GM20000 (cell line): ENCODE measurements at regions not wholly inside any gene's neighbourhood (a gene's known extent, or its start where the extent isn't known, plus 50 kb on each side); places are given as distances from the start of the nearest gene placed in this dataset.

Experiments used
- DNase-seq: peaks from one replicate; pipeline ENCODE4 v3.0.0; 2012; ENCODE audit warnings: low spot score
- CTCF ChIP-seq: IDR thresholded peaks from 2 replicates; pipeline ENCODE4 v1.5.1; 2012; ENCODE audit warnings: mild to moderate bottlenecking, control low read depth; ENCODE audit errors: extremely low read depth, missing control alignments

- no peak for TF ChIP-seq CTCF
- no peak for DNase-seq
These were observed 423.7 kb upstream of the MMADHC start for GRCh38 chr2:150011161-150011730.

- DNase-seq: no peak
- TF ChIP-seq CTCF: no peak
These were observed 421.3 kb upstream of the MMADHC start for GRCh38 chr2:150008901-150009300.

GRCh38 chr2:150007815-150008430 lies 420.3 kb upstream of the MMADHC start:
- no peak for TF ChIP-seq CTCF
- DNase-seq: no peak

- TF ChIP-seq CTCF: no peak
- no peak for DNase-seq
These were observed 419.0 kb upstream of the MMADHC start for GRCh38 chr2:150006591-150006990.

- DNase-seq: no peak
- TF ChIP-seq CTCF: no peak
These were observed 416.0 kb upstream of the MMADHC start for GRCh38 chr2:150003544-150003943.

- no peak for DNase-seq
- TF ChIP-seq CTCF: no peak
These were observed 414.2 kb upstream of the MMADHC start for GRCh38 chr2:150001788-150002187.

- no peak for TF ChIP-seq CTCF
- no peak for DNase-seq
These were observed 409.3 kb upstream of the MMADHC start for GRCh38 chr2:149996901-149997300.
